ENCODE measurements at regions not wholly inside any gene's neighbourhood (a gene's known extent, or its start where the extent isn't known, plus 50 kb on each side); places are given as distances from the start of the nearest gene placed in this dataset.

GRCh38 chr11:20251496-20251895, 91.2 kb upstream of the DBX1 start:
- no peak overlapping the region for H3K4me2 ChIP-seq (ENCODE audit: low read length)
- H4K8ac ChIP-seq (ENCODE audit: low read depth, low read length), result no peak overlapping the region
- no peak overlapping the region for H2AFZ ChIP-seq (ENCODE audit: insufficient read depth, low read length, poor library complexity)
- no peak overlapping the region for H3K14ac ChIP-seq (ENCODE audit: low read length)
- no peak overlapping the region for H3K23ac ChIP-seq (ENCODE audit: low read length)
- no peaks in the 10 kb centered on the region for H3K4me1 ChIP-seq (ENCODE audit: control insufficient read depth in 1 of 2, insufficient read depth in 2 of 2, low read length in 2 of 2)
- H3K27ac ChIP-seq (ENCODE audit: low read depth, low read length), result no peak overlapping the region
- H3K18ac ChIP-seq (ENCODE audit: low read length), result no peak overlapping the region
- H3K79me1 ChIP-seq (ENCODE audit: low read length), result no peaks in the 10 kb centered on the region
- no peak overlapping the region for H3K9ac ChIP-seq (ENCODE audit: low read length)
- H4K91ac ChIP-seq (ENCODE audit: low read depth, low read length), result no peak overlapping the region
- no peak overlapping the region for H2BK12ac ChIP-seq (ENCODE audit: low read length)
- H3K27me3 ChIP-seq (ENCODE audit: insufficient read depth, low read length), result no peaks in the 10 kb centered on the region
- no peak overlapping the region for H2AK5ac ChIP-seq (ENCODE audit: low read length)
- H3K4ac ChIP-seq (ENCODE audit: low read depth, low read length), result no peak overlapping the region
- H3K36me3 ChIP-seq (ENCODE audit: control insufficient read depth in 1 of 2, insufficient read depth in 2 of 2, low read length in 2 of 2), result no peaks in the 10 kb centered on the region
- H2BK5ac ChIP-seq (ENCODE audit: low read depth, low read length, poor library complexity), result no peak overlapping the region
- DNase-seq, result no peak
- no peak overlapping the region for H3K4me3 ChIP-seq (ENCODE audit: low read depth, low read length)
- H3K9me3 ChIP-seq (ENCODE audit: insufficient read depth, low read depth, low read length), result no peaks in the 10 kb centered on the region
- H3K79me2 ChIP-seq (ENCODE audit: control insufficient read depth, insufficient read depth, low read length, poor library complexity), result no peaks in the 10 kb centered on the region
- H2BK120ac ChIP-seq (ENCODE audit: insufficient read depth, low read length, poor library complexity), result no peak overlapping the region
- no peak overlapping the region for H4K12ac ChIP-seq (ENCODE audit: low read depth, low read length)
- no CpG with 5 or more reads among the region's 3 CpGs for WGBS (ENCODE audit: extremely low coverage, insufficient coverage, insufficient read length)

- H3K18ac ChIP-seq (ENCODE audit: low read length), result no peak overlapping the region
- no CpG with 5 or more reads among the region's 3 CpGs for WGBS (ENCODE audit: extremely low coverage, insufficient coverage, insufficient read length)
- DNase-seq, result no peak
Measured at GRCh38 chr11:20250644-20251247, 90.5 kb upstream of the DBX1 start.

GRCh38 chr11:20249796-20250195, 89.5 kb upstream of the DBX1 start:
- H2BK12ac ChIP-seq (ENCODE audit: low read length), result no peak overlapping the region
- H3K4me3 ChIP-seq (ENCODE audit: low read depth, low read length), result no peak overlapping the region
- H3K36me3 ChIP-seq (ENCODE audit: control insufficient read depth in 1 of 2, insufficient read depth in 2 of 2, low read length in 2 of 2), result no peaks in the 10 kb centered on the region
- H3K79me1 ChIP-seq (ENCODE audit: low read length), result no peaks in the 10 kb centered on the region
- no peak overlapping the region for H3K23ac ChIP-seq (ENCODE audit: low read length)
- H2BK120ac ChIP-seq (ENCODE audit: insufficient read depth, low read length, poor library complexity), result no peak overlapping the region
- no peak overlapping the region for H3K18ac ChIP-seq (ENCODE audit: low read length)
- no peaks in the 10 kb centered on the region for H3K79me2 ChIP-seq (ENCODE audit: control insufficient read depth, insufficient read depth, low read length, poor library complexity)
- H2AFZ ChIP-seq (ENCODE audit: insufficient read depth, low read length, poor library complexity), result no peak overlapping the region
- no CpG with 5 or more reads among the region's 3 CpGs for WGBS (ENCODE audit: extremely low coverage, insufficient coverage, insufficient read length)
- no peak overlapping the region for H4K8ac ChIP-seq (ENCODE audit: low read depth, low read length)
- no peaks in the 10 kb centered on the region for H3K27me3 ChIP-seq (ENCODE audit: insufficient read depth, low read length)
- H3K4ac ChIP-seq (ENCODE audit: low read depth, low read length), result no peak overlapping the region
- H3K4me2 ChIP-seq (ENCODE audit: low read length), result no peak overlapping the region
- no peak overlapping the region for H4K12ac ChIP-seq (ENCODE audit: low read depth, low read length)
- no peak overlapping the region for H3K27ac ChIP-seq (ENCODE audit: low read depth, low read length)
- H3K4me1 ChIP-seq (ENCODE audit: control insufficient read depth in 1 of 2, insufficient read depth in 2 of 2, low read length in 2 of 2), result no peaks in the 10 kb centered on the region
- no peak overlapping the region for H3K14ac ChIP-seq (ENCODE audit: low read length)
- no peak overlapping the region for H4K91ac ChIP-seq (ENCODE audit: low read depth, low read length)
- no peaks in the 10 kb centered on the region for H3K9me3 ChIP-seq (ENCODE audit: insufficient read depth, low read depth, low read length)
- no peak overlapping the region for H2BK5ac ChIP-seq (ENCODE audit: low read depth, low read length, poor library complexity)
- no peak overlapping the region for H2AK5ac ChIP-seq (ENCODE audit: low read length)
- no peak overlapping the region for H3K9ac ChIP-seq (ENCODE audit: low read length)
- DNase-seq, result no peak

More at GRCh38 chr11:20250644-20251247, 90.5 kb upstream of the DBX1 start:
- Histone ChIP-seq H2AFZ (ENCODE audit: insufficient read depth, low read length, poor library complexity) (no peak overlapping the region), H4K91ac (ENCODE audit: low read depth, low read length) (no peak overlapping the region), H3K79me2 (ENCODE audit: control insufficient read depth, insufficient read depth, low read length, poor library complexity) (no peaks in the 10 kb centered on the region), H2AK5ac (ENCODE audit: low read length) (no peak overlapping the region), H2BK5ac (ENCODE audit: low read depth, low read length, poor library complexity) (no peak overlapping the region), H3K36me3 (ENCODE audit: control insufficient read depth in 1 of 2, insufficient read depth in 2 of 2, low read length in 2 of 2) (no peaks in the 10 kb centered on the region), H3K4me1 (ENCODE audit: control insufficient read depth in 1 of 2, insufficient read depth in 2 of 2, low read length in 2 of 2) (no peaks in the 10 kb centered on the region), H3K23ac (ENCODE audit: low read length) (no peak overlapping the region), H4K12ac (ENCODE audit: low read depth, low read length) (no peak overlapping the region), H2BK120ac (ENCODE audit: insufficient read depth, low read length, poor library complexity) (no peak overlapping the region), H3K9ac (ENCODE audit: low read length) (no peak overlapping the region), H4K8ac (ENCODE audit: low read depth, low read length) (no peak overlapping the region), H3K14ac (ENCODE audit: low read length) (no peak overlapping the region), H3K4ac (ENCODE audit: low read depth, low read length) (no peak overlapping the region), H3K79me1 (ENCODE audit: low read length) (no peaks in the 10 kb centered on the region), H3K27ac (ENCODE audit: low read depth, low read length) (no peak overlapping the region), H2BK12ac (ENCODE audit: low read length) (no peak overlapping the region), H3K4me3 (ENCODE audit: low read depth, low read length) (no peak overlapping the region), H3K4me2 (ENCODE audit: low read length) (no peak overlapping the region), H3K9me3 (ENCODE audit: insufficient read depth, low read depth, low read length) (no peaks in the 10 kb centered on the region), H3K27me3 (ENCODE audit: insufficient read depth, low read length) (no peaks in the 10 kb centered on the region)

- no peak overlapping the region for H3K9ac ChIP-seq (ENCODE audit: low read length)
- H3K27ac ChIP-seq (ENCODE audit: low read depth, low read length), result no peak overlapping the region
- H3K4me3 ChIP-seq (ENCODE audit: low read depth, low read length), result no peak overlapping the region
- no peak overlapping the region for H4K12ac ChIP-seq (ENCODE audit: low read depth, low read length)
- no peaks in the 10 kb centered on the region for H3K79me2 ChIP-seq (ENCODE audit: control insufficient read depth, insufficient read depth, low read length, poor library complexity)
- no peaks in the 10 kb centered on the region for H3K79me1 ChIP-seq (ENCODE audit: low read length)
- H2BK12ac ChIP-seq (ENCODE audit: low read length), result no peak overlapping the region
- H2BK120ac ChIP-seq (ENCODE audit: insufficient read depth, low read length, poor library complexity), result no peak overlapping the region
- no peak overlapping the region for H2BK5ac ChIP-seq (ENCODE audit: low read depth, low read length, poor library complexity)
- no CpG with 5 or more reads among the region's 5 CpGs for WGBS (ENCODE audit: extremely low coverage, insufficient coverage, insufficient read length)
- H3K36me3 ChIP-seq (ENCODE audit: control insufficient read depth in 1 of 2, insufficient read depth in 2 of 2, low read length in 2 of 2), result no peaks in the 10 kb centered on the region
- H4K8ac ChIP-seq (ENCODE audit: low read depth, low read length), result no peak overlapping the region
- H3K9me3 ChIP-seq (ENCODE audit: insufficient read depth, low read depth, low read length), result no peaks in the 10 kb centered on the region
- no peak for DNase-seq
- H3K4me1 ChIP-seq (ENCODE audit: control insufficient read depth in 1 of 2, insufficient read depth in 2 of 2, low read length in 2 of 2), result no peaks in the 10 kb centered on the region
- H3K4me2 ChIP-seq (ENCODE audit: low read length), result no peak overlapping the region
- no peak overlapping the region for H2AFZ ChIP-seq (ENCODE audit: insufficient read depth, low read length, poor library complexity)
- no peak overlapping the region for H2AK5ac ChIP-seq (ENCODE audit: low read length)
- H3K14ac ChIP-seq (ENCODE audit: low read length), result no peak overlapping the region
- no peak overlapping the region for H3K18ac ChIP-seq (ENCODE audit: low read length)
- H3K27me3 ChIP-seq (ENCODE audit: insufficient read depth, low read length), result no peaks in the 10 kb centered on the region
- no peak overlapping the region for H3K23ac ChIP-seq (ENCODE audit: low read length)
- H4K91ac ChIP-seq (ENCODE audit: low read depth, low read length), result no peak overlapping the region
- H3K4ac ChIP-seq (ENCODE audit: low read depth, low read length), result no peak overlapping the region
Measured at GRCh38 chr11:20249378-20249777, 89.1 kb upstream of the DBX1 start.
